Lower leg skin (tissue), 4 donors: ENCODE measurements at regions not wholly inside any gene's neighbourhood (a gene's known extent, or its start where the extent isn't known, plus 50 kb on each side); places are given as distances from the start of the nearest gene placed in this dataset.

ENCODE experiments used
- DNase-seq, 2 donors: peaks; one replicate each; pipeline ENCODE4 v3.0.0-alpha.2; 2019; ENCODE audit warnings: low spot score in 2 of 2
- H3K4me3 ChIP-seq: fragments of 200-600 bp; sonication (generic); 2 replicates; pipeline ENCODE4 v1.5.1; 2017; ENCODE audit warnings: mild to moderate bottlenecking, low read depth; ENCODE audit not compliant: poor library complexity, severe bottlenecking
- POLR2A ChIP-seq, 2 donors: fragments of 450-650 bp; IDR thresholded peaks; one replicate each; pipeline ENCODE4 v1.6.1; 2016 to 2017; ENCODE audit warnings: antibody characterized with exemption in 2 of 2, mild to moderate bottlenecking in 1 of 2, moderate library complexity in 1 of 2
- WGBS, 2 donors: methylation state at CpG; one replicate each; pipeline ENCODE4 v1.1.5; 2018; 5-methylcytosine and 5-hydroxymethylcytosine counted together
- intact Hi-C: fragments of 100-400 bp; cut with DNase I; formaldehyde crosslinking; loops from one replicate; pipeline ENCODE4 v1.15.0; 2023; ENCODE audit warnings: low total_unique reads
- TF ChIP-seq, protein P1 (sequence below), 3 donors: fragments of 450-650 bp; IDR thresholded peaks; one replicate each; pipeline ENCODE4 v1.5.1; 2016; ENCODE audit warnings: antibody characterized with exemption in 3 of 3, mild to moderate bottlenecking in 3 of 3, moderate library complexity in 2 of 3

DNA sequence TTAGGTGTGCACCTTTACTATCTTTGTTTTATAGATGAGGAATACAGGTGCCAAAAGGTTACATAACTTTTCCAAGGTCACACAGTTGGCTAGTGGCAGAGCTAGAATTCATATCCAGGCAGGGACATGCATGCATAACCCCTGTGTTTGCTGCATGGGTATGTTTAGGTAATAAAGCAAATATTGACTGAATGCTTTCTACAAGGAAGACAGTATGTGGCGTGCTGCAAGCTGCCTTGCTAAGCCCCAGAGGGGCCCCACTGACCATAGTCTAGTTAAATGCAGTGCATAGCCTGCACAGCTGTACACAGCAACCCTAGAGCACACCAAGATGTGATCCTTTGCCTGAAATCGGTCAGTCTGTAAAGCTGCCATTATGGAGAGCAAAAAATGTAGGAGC is 320.5 kb upstream of the IGFBP7 start:
- intact Hi-C loops = no loop called here
- 39 to 69% methylated on average over 2 of the region's 2 CpGs for WGBS, 2 donors
- H3K4me3 ChIP-seq = no peak overlapping the region
- no peak for DNase-seq
- TF ChIP-seq, protein P1, sequence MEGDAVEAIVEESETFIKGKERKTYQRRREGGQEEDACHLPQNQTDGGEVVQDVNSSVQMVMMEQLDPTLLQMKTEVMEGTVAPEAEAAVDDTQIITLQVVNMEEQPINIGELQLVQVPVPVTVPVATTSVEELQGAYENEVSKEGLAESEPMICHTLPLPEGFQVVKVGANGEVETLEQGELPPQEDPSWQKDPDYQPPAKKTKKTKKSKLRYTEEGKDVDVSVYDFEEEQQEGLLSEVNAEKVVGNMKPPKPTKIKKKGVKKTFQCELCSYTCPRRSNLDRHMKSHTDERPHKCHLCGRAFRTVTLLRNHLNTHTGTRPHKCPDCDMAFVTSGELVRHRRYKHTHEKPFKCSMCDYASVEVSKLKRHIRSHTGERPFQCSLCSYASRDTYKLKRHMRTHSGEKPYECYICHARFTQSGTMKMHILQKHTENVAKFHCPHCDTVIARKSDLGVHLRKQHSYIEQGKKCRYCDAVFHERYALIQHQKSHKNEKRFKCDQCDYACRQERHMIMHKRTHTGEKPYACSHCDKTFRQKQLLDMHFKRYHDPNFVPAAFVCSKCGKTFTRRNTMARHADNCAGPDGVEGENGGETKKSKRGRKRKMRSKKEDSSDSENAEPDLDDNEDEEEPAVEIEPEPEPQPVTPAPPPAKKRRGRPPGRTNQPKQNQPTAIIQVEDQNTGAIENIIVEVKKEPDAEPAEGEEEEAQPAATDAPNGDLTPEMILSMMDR (IDR thresholded peaks at IDR 0.05) = no peak
- no peak for TF ChIP-seq POLR2A (IDR thresholded peaks at IDR 0.05)

DNA sequence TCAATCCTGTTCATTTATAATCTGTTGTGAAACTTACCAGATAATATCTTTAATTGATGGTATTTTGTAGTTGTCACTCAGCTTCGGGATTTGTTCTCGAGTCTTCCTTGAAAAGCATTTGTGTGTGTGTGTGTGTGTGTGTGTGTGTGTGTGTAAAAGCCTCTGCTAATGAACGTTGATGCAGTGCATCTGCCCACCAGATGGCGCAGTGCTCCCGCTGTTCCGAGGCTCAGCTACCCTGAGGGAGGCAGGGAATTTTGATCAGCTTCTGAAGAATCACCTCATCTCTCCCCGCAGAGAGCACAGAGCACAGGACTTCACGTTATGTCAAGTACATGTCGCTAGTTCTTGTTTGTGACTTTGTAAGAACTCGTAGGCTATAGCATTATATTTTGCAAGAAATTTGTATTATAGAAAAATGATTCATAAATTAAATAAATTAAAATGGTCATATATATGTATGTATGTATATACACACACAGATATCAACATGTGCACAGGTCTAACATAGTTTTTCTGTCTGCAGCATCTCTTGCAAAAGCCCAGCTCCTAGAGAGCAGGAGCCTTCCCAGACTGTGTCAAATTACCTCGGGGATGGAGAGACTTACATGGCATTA is 316.7 kb upstream of the IGFBP7 start:
- no peak for DNase-seq
- H3K4me3 ChIP-seq = no peak overlapping the region
- WGBS, 2 donors = 5 to 7% methylated on average over 11 of the region's 11 CpGs
- intact Hi-C loops = no loop called here
- TF ChIP-seq, protein P1 (IDR thresholded peaks at IDR 0.05) = no peak
- TF ChIP-seq POLR2A (IDR thresholded peaks at IDR 0.05) = no peak

DNA sequence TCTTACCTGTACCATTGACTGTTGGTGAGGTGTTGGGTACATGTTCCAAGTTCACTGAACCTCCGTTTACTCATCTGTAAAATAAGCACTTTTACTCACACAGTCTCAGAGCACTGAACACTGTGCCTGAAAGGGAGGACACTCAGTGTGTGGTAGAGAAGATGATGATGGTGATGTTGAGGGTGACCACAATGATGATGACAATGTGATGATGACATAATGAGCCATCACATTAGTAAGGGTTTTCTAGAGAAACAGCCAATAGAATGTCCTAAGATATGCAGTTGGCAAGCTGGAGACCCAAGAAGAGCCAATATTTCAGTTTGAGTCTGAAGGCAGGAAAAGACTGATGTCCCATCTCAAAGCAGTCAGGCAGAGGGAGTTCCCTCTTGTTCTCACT is 315.4 kb upstream of the IGFBP7 start:
- no peak for DNase-seq
- TF ChIP-seq, protein P1 (IDR thresholded peaks at IDR 0.05) = no peak
- TF ChIP-seq POLR2A (IDR thresholded peaks at IDR 0.05) = no peak
- intact Hi-C loops = no loop called here
- WGBS, 2 donors = 76 to 84% methylated on average over 1 of the region's 1 CpG
- no peak overlapping the region for H3K4me3 ChIP-seq

DNA sequence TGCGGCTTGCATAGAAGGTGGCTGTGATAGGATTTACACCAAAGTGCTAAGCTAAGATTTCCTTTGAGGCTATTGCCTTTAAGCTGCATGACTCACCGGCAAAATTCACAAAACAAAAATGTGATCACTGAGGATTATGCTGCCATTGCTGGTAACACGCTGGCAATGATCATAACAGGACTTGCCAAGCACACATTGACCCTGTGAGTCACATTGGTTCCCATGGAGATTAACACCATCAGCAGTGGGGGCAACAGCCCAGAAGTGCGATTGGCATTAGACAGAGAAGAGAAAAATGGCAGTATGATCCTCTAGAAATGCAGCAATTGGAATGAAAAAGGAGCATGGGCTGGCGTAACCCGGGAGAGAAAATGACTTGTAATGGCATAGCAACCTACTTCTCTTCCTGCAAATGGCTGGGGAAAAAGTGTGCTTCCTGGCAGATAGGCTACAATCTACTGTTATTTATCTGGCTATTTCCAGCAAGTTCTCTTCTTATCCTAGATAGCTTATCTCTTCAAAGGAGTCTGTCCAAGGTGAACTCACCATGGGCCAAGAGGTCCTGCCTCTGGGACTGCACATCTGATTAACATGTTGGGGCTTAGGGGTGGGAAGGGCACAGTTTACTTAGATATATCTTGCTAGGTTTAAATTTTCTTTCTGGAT is 314.2 kb upstream of the IGFBP7 start:
- no peak overlapping the region for H3K4me3 ChIP-seq
- WGBS, 2 donors = 51 to 52% methylated on average over 6 of the region's 6 CpGs
- intact Hi-C loops = no loop called here
- TF ChIP-seq, protein P1 (IDR thresholded peaks at IDR 0.05) = no peak
- no peak for TF ChIP-seq POLR2A (IDR thresholded peaks at IDR 0.05)
- DNase-seq = no peak

DNA sequence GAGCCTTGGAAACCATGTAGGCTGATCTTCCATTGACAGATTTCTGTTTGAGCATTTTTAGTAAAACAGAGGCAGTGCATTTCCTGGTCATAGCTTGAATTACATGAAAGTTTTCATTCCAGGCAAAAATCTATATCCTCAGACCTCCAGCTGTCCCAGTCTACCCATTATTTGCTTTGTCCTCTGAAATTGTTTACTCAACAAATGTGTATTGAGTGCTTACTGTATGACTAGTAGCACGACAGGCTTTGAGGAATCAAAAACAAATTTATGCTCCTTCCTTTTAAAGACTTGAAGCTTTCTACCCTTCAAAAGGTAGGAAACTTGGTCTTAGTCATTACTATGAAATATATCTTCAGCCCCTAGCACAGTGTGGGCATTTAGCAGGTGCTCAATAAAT is 307.9 kb upstream of the IGFBP7 start:
- DNase-seq = no peak
- TF ChIP-seq POLR2A (IDR thresholded peaks at IDR 0.05) = no peak
- TF ChIP-seq, protein P1 (IDR thresholded peaks at IDR 0.05) = no peak
- intact Hi-C loops = no loop called here
- no peak overlapping the region for H3K4me3 ChIP-seq
- 43 to 86% methylated on average over 1 of the region's 1 CpG for WGBS, 2 donors
